Activated CD8-positive, alpha-beta T cell treated with anti-CD3 and anti-CD28 coated beads, Interleukin-2, amount 10 ng/mL, durations not matched to agents 7 days and 5 days (primary cell): ENCODE measurements at regions not wholly inside any gene's neighbourhood (a gene's known extent, or its start where the extent isn't known, plus 50 kb on each side); places are given as distances from the start of the nearest gene placed in this dataset.
"Not testable (repeated sequence)": the region's sequence is repeated elsewhere in the genome, so short reads cannot be mapped to it uniquely, and the experiment has no call there.

ENCODE experiments used
- ATAC-seq: fragments of 150-1000 bp; cut with Tn5 transposase; one replicate; pipeline ENCODE4 v1.10.0; 2021; ENCODE audit warnings: moderate library complexity
- CTCF ChIA-PET: fragments of 350-600 bp; sonication (Branson Sonifier 250); formaldehyde crosslinking; loops from one replicate; lab custom pipeline; 2021; ENCODE audit warnings: antibody characterized with exemption; lab: Charles Lee
- POLR2A ChIA-PET: fragments of 350-600 bp; sonication (Branson Sonifier 250); formaldehyde crosslinking; loops from one replicate; lab custom pipeline; 2021; ENCODE audit warnings: antibody characterized with exemption; lab: Charles Lee
- DNase-seq: peaks from one replicate; pipeline ENCODE4 v3.0.0-alpha.2; 2020
- H3K27ac Mint-ChIP-seq: one replicate; pipeline ENCODE4 v1.8.0; 2021; ENCODE audit warnings: mild to moderate bottlenecking, mixed read lengths
- H3K27me3 Mint-ChIP-seq: one replicate; pipeline ENCODE4 v1.8.0; 2021; ENCODE audit warnings: low read depth, mixed read lengths
- H3K36me3 Mint-ChIP-seq: one replicate; pipeline ENCODE4 v1.8.0; 2021; ENCODE audit warnings: low read depth, mixed read lengths
- H3K4me1 Mint-ChIP-seq: one replicate; pipeline ENCODE4 v1.8.0; 2021; ENCODE audit warnings: low read depth, mixed read lengths
- H3K4me3 Mint-ChIP-seq: one replicate; pipeline ENCODE4 v1.8.0; 2021; ENCODE audit warnings: mild to moderate bottlenecking, mixed read lengths
- H3K9me3 Mint-ChIP-seq: one replicate; pipeline ENCODE4 v1.8.0; 2022; ENCODE audit warnings: mixed read lengths; ENCODE audit not compliant: insufficient read depth

- H3K27ac Mint-ChIP-seq, DNase-seq, H3K27me3 Mint-ChIP-seq, H3K4me3 Mint-ChIP-seq, H3K4me1 Mint-ChIP-seq, H3K36me3 Mint-ChIP-seq, POLR2A ChIA-PET, H3K9me3 Mint-ChIP-seq, ATAC-seq, CTCF ChIA-PET: not testable (repeated sequence)
Observed at GRCh38 chr1:147061880-147062279, 110.4 kb downstream of the PRKAB2 start.

- Mint-ChIP-seq H3K4me1 (peaks cover 16% of the 10 kb centered on the region), H3K4me3 (no peak overlapping the region), H3K9me3 (no peaks in the 10 kb centered on the region), H3K36me3 (no peaks in the 10 kb centered on the region), H3K27me3 (peaks cover 4% of the 10 kb centered on the region), H3K27ac (no peak overlapping the region)
- POLR2A ChIA-PET: interaction anchor here (1.7 kb wide), 1 partner anchor 31 kb away, joined by 8 read pairs; no protein-coding TSS in a partner anchor
- CTCF ChIA-PET: no interaction called here
- DNase-seq: no peak
- ATAC-seq: no peak
Observed at GRCh38 chr1:147053269-147053668, 115.1 kb downstream of the NBPF12 start.

GRCh38 chr1:147052677-147053076 lies 114.6 kb downstream of the NBPF12 start:
- Mint-ChIP-seq H3K9me3 (no peaks in the 10 kb centered on the region), H3K36me3 (no peaks in the 10 kb centered on the region), H3K4me3 (no peak overlapping the region), H3K27ac (no peak overlapping the region), H3K4me1 (peaks cover 19% of the 10 kb centered on the region), H3K27me3 (peaks cover 4% of the 10 kb centered on the region)
- ATAC-seq (no peak), DNase-seq (no peak)
- ChIA-PET CTCF (no interaction called here), POLR2A (interaction anchor here (1.3 to 1.7 kb wide), 2 partner anchors 32 kb away, joined by 5 to 8 read pairs; no protein-coding TSS in a partner anchor)

GRCh38 chr1:147052143-147052542 lies 114.0 kb downstream of the NBPF12 start:
- POLR2A ChIA-PET: interaction anchor here (1.3 kb wide), 1 partner anchor 32 kb away, joined by 5 read pairs; no protein-coding TSS in a partner anchor
- peak overlapping the region; percentile 48 for H3K27ac Mint-ChIP-seq
- H3K4me1 Mint-ChIP-seq: peaks cover 21% of the 10 kb centered on the region
- no peaks in the 10 kb centered on the region for H3K9me3 Mint-ChIP-seq
- H3K4me3 Mint-ChIP-seq: no peak overlapping the region
- no peaks in the 10 kb centered on the region for H3K36me3 Mint-ChIP-seq
- CTCF ChIA-PET: interaction anchor here (1.1 kb wide), 1 partner anchor 28 kb away, joined by 3 read pairs; no protein-coding TSS in a partner anchor
- DNase-seq (no peak), ATAC-seq (no peak)
- H3K27me3 Mint-ChIP-seq: peaks cover 4% of the 10 kb centered on the region

- no peak overlapping the region for H3K4me3 Mint-ChIP-seq
- DNase-seq (no peak), ATAC-seq (no peak)
- ChIA-PET POLR2A (interaction anchor here (1.3 kb wide), 1 partner anchor 33 kb away, joined by 5 read pairs; no protein-coding TSS in a partner anchor), CTCF (interaction anchor here (1.1 kb wide), 1 partner anchor 29 kb away, joined by 3 read pairs; no protein-coding TSS in a partner anchor)
- no peaks in the 10 kb centered on the region for H3K9me3 Mint-ChIP-seq
- peaks cover 4% of the 10 kb centered on the region for H3K27me3 Mint-ChIP-seq
- no peak overlapping the region for H3K27ac Mint-ChIP-seq
- peaks cover 31% of the 10 kb centered on the region for H3K4me1 Mint-ChIP-seq
- no peaks in the 10 kb centered on the region for H3K36me3 Mint-ChIP-seq
Observed at GRCh38 chr1:147051136-147051535, 113.0 kb downstream of the NBPF12 start.

DNA sequence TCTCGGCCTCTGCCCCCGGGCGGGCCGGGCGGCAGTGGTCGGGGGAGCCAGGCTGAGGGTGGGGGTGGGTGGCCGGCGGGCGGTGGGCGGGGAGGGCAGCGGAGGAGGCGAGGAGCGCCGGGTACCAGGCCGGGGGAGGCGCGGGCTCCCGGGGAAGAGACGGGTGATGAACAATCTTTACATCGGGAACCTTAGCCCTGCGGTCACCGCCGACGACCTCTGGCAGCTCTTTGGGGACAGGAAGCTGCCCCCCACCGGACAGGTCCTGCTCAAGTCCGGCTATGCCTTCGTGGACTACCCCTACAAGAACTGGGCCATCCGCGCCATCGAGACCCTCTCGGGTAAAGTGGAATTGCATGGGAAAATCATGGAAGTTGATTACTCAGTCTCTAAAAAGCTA lies 112.5 kb downstream of the NBPF12 start:
- peaks cover 36% of the 10 kb centered on the region for H3K4me1 Mint-ChIP-seq
- peaks cover 4% of the 10 kb centered on the region for H3K27me3 Mint-ChIP-seq
- no peak for ATAC-seq
- no peak for DNase-seq
- H3K4me3 Mint-ChIP-seq: no peak overlapping the region
- POLR2A ChIA-PET: interaction anchor here (10.0 kb wide), 1 partner anchor 34 kb away, joined by 85 read pairs; no protein-coding TSS in a partner anchor
- H3K9me3 Mint-ChIP-seq: no peaks in the 10 kb centered on the region
- CTCF ChIA-PET: interaction anchor here (2.8 kb wide), 1 partner anchor 29 kb away, joined by 7 read pairs; no protein-coding TSS in a partner anchor
- H3K27ac Mint-ChIP-seq: no peak overlapping the region
- H3K36me3 Mint-ChIP-seq: no peaks in the 10 kb centered on the region

DNA sequence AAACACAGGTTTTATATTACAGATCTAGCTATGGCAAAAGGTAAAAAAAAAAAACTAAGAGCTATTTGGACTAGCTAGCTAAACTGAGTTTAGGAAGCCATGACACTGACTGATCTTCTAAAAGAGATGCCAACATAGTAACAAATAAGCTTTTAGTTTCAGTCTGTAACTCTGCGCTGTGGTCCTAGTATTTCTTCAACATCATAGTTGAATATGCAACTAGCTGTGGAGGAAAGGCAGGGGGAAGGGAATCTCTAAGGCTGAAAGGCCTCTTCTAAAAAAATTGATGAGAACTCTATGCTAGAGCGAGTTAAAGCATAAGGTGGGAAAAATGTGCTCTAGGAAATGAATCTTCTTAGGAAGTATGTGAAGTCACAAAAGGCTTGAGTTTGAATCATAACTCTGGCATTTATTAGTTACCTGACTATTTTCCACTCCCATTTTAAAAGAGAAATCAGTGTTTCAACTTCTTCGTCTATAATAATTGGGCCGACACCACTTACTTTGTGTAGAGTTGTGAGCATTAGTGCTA lies 108.8 kb downstream of the NBPF12 start:
- peaks cover 52% of the 10 kb centered on the region for H3K4me1 Mint-ChIP-seq
- not testable (repeated sequence) for DNase-seq, H3K27me3 Mint-ChIP-seq, H3K36me3 Mint-ChIP-seq, H3K9me3 Mint-ChIP-seq
- ChIA-PET POLR2A (interaction anchor here (10.0 kb wide), 1 partner anchor 38 kb away, joined by 85 read pairs; no protein-coding TSS in a partner anchor), CTCF (interaction anchor here (1.1 to 1.7 kb wide), 3 partner anchors 13 to 38 kb away, joined by 3 to 7 read pairs (median 4); no protein-coding TSS in a partner anchor)
- peak overlapping the region; percentile 92 for H3K27ac Mint-ChIP-seq
- H3K4me3 Mint-ChIP-seq: peak overlapping the region; percentile 53
- ATAC-seq: peak; percentile 80

GRCh38 chr1:147046189-147046862 lies 108.2 kb downstream of the NBPF12 start:
- Mint-ChIP-seq H3K9me3 (peaks cover 5% of the 10 kb centered on the region), H3K4me1 (peaks cover 52% of the 10 kb centered on the region), H3K27me3 (no peaks in the 10 kb centered on the region), H3K36me3 (peaks cover 7% of the 10 kb centered on the region), H3K27ac (peak overlapping the region; percentile 92), H3K4me3 (peak overlapping the region; percentile 53)
- CTCF ChIA-PET: interaction anchor here (1.1 to 1.7 kb wide), 4 partner anchors 13 to 197 kb away, joined by 3 to 7 read pairs (median 4); no protein-coding TSS in a partner anchor
- POLR2A ChIA-PET: interaction anchor here (1.3 to 10.0 kb wide), 2 partner anchors 34 to 38 kb away, joined by 8 to 85 read pairs; no protein-coding TSS in a partner anchor
- no peak for DNase-seq
- peak; percentile 43 for ATAC-seq
